ENCODE measurements at regions not wholly inside any gene's neighbourhood (a gene's known extent, or its start where the extent isn't known, plus 50 kb on each side); places are given as distances from the start of the nearest gene placed in this dataset.

DNA sequence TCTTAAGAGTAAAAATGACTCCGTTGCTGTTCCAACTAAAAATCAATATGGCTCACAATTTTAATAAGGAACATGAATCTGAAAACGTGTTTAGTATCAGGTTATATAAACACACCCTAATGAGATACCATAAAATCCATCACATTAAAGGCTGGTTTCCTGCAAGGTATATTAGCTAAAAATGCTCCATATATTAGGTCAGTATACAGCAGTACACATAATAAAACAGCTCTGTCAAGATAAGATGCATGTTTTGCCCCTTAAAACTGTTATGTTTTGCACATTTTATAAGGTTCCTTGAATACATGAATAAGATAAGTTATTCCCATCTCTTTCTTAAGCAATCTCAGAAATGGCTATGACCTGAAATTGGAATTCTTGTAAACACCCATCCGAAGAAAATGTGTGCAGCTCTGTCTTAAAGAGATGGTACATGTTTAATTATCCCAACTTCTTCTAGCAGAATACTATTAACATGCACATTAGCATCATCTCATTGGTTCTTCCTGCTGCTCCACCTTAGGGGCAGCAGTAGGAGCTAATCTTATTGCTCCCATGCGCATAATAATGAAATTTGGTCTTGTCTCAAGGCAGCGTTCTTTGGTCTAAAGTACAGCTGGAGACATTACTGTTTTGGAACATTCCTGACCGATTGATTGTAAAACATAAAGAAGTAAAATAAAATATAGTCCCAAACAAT lies 836.1 kb upstream of the FANCL start:
- TF ChIP-seq, protein P1, sequence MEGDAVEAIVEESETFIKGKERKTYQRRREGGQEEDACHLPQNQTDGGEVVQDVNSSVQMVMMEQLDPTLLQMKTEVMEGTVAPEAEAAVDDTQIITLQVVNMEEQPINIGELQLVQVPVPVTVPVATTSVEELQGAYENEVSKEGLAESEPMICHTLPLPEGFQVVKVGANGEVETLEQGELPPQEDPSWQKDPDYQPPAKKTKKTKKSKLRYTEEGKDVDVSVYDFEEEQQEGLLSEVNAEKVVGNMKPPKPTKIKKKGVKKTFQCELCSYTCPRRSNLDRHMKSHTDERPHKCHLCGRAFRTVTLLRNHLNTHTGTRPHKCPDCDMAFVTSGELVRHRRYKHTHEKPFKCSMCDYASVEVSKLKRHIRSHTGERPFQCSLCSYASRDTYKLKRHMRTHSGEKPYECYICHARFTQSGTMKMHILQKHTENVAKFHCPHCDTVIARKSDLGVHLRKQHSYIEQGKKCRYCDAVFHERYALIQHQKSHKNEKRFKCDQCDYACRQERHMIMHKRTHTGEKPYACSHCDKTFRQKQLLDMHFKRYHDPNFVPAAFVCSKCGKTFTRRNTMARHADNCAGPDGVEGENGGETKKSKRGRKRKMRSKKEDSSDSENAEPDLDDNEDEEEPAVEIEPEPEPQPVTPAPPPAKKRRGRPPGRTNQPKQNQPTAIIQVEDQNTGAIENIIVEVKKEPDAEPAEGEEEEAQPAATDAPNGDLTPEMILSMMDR (IDR thresholded peaks at IDR 0.05; ENCODE audit: low read length) = no peak
- TF ChIP-seq EZH2phosphoT487 (IDR thresholded peaks at IDR 0.05; ENCODE audit: low read length) = no peak

Measured in MM.1S (cell line).